Endodermal cell (in vitro differentiated cells): ENCODE measurements at regions not wholly inside any gene's neighbourhood (a gene's known extent, or its start where the extent isn't known, plus 50 kb on each side); places are given as distances from the start of the nearest gene placed in this dataset.

Experiments
- DNase-seq: peaks from one replicate; pipeline ENCODE4 v3.0.0-alpha.2; 2017
- H3K27ac ChIP-seq: 2 replicates; pipeline ENCODE4 v1.5.1; 2013; ENCODE audit warnings: mild to moderate bottlenecking, low read depth, low read length, moderate library complexity
- H3K27me3 ChIP-seq: 2 replicates; pipeline ENCODE4 v1.6.1; 2013; ENCODE audit warnings: mild to moderate bottlenecking, low read length, moderate library complexity; ENCODE audit not compliant: insufficient read depth, control insufficient read depth, poor library complexity, severe bottlenecking
- H3K36me3 ChIP-seq: 2 replicates; pipeline ENCODE4 v1.7.0; 2013; ENCODE audit warnings: mild to moderate bottlenecking, low read length, moderate library complexity; ENCODE audit not compliant: control insufficient read depth, insufficient read depth
- H3K4me1 ChIP-seq: one replicate; pipeline ENCODE4 v1.7.0; 2013; ENCODE audit warnings: low read length; ENCODE audit not compliant: control insufficient read depth, insufficient read depth
- H3K4me3 ChIP-seq: 2 replicates; pipeline ENCODE4 v1.5.1; 2013; ENCODE audit warnings: mild to moderate bottlenecking, low read length, moderate library complexity
- H3K9ac ChIP-seq: 2 replicates; pipeline ENCODE4 v1.6.1; 2013; ENCODE audit warnings: mild to moderate bottlenecking, low read length, moderate library complexity; ENCODE audit not compliant: poor library complexity, severe bottlenecking; ENCODE audit errors: extremely low read depth
- H3K9me3 ChIP-seq: 2 replicates; pipeline ENCODE4 v1.6.1; 2013; ENCODE audit warnings: mild to moderate bottlenecking, low read length, moderate library complexity; ENCODE audit not compliant: control insufficient read depth
- H3K27ac Mint-ChIP-seq: 2 replicates; pipeline ENCODE4 v1.8.0; 2020; ENCODE audit warnings: mixed read lengths
- H3K27me3 Mint-ChIP-seq: 2 replicates; pipeline ENCODE4 v1.8.0; 2021; ENCODE audit warnings: mild to moderate bottlenecking, mixed read lengths; ENCODE audit not compliant: insufficient read depth
- H3K36me3 Mint-ChIP-seq: 2 replicates; pipeline ENCODE4 v1.8.0; 2020; ENCODE audit warnings: low read depth, mixed read lengths
- H3K4me1 Mint-ChIP-seq: 2 replicates; pipeline ENCODE4 v1.8.0; 2020; ENCODE audit warnings: mixed read lengths
- H3K4me3 Mint-ChIP-seq: 2 replicates; pipeline ENCODE4 v1.8.0; 2020; ENCODE audit warnings: mild to moderate bottlenecking, moderate library complexity, mixed read lengths
- H3K9me3 Mint-ChIP-seq: 2 replicates; pipeline ENCODE4 v1.8.0; 2020; ENCODE audit warnings: mild to moderate bottlenecking, mixed read lengths
- CTCF ChIP-seq: fragments of 200-600 bp; sonication (generic); conservative IDR thresholded peaks from 2 replicates; pipeline ENCODE4 v1.5.0; 2021; ENCODE audit warnings: antibody characterized with exemption, mild to moderate bottlenecking
- WGBS, 2 experiments: methylation state at CpG; one replicate each; pipeline versions ENCODE4 v1.1.5 to v1.1.7; 2013; ENCODE audit warnings: missing lambda C conversion rate in 2 of 2, mixed read lengths in 1 of 2; ENCODE audit not compliant: insufficient coverage in 1 of 2, insufficient read length in 1 of 2; 5-methylcytosine and 5-hydroxymethylcytosine counted together

GRCh38 chr9:109962215-109962614, 182.2 kb downstream of the PALM2AKAP2 start:
- Histone ChIP-seq H3K9me3 (no peaks in the 10 kb centered on the region), H3K36me3 (no peaks in the 10 kb centered on the region), H3K4me1 (no peaks in the 10 kb centered on the region), H3K27ac (no peak overlapping the region), H3K9ac (no peak overlapping the region), H3K27me3 (no peaks in the 10 kb centered on the region), H3K4me3 (no peak overlapping the region)
- no peak for DNase-seq
- H3K4me1 Mint-ChIP-seq, result no peaks in the 10 kb centered on the region
- TF ChIP-seq CTCF, result no peak
- no peaks in the 10 kb centered on the region for H3K36me3 Mint-ChIP-seq
- H3K27ac Mint-ChIP-seq, result no peak overlapping the region
- no peaks in the 10 kb centered on the region for H3K27me3 Mint-ChIP-seq
- no peak overlapping the region for H3K4me3 Mint-ChIP-seq
- H3K9me3 Mint-ChIP-seq, result no peaks in the 10 kb centered on the region

- no peaks in the 10 kb centered on the region for H3K36me3 ChIP-seq
- Mint-ChIP-seq H3K27ac (no peak overlapping the region), H3K9me3 (no peaks in the 10 kb centered on the region), H3K4me3 (no peak overlapping the region), H3K36me3 (no peaks in the 10 kb centered on the region), H3K4me1 (no peaks in the 10 kb centered on the region), H3K27me3 (no peaks in the 10 kb centered on the region)
- no peak for DNase-seq
- no peak for TF ChIP-seq CTCF
- 89 to 100% methylated on average over 1 to 2 of the region's 2 CpGs for WGBS, 2 experiments
- H3K4me1 ChIP-seq, result no peaks in the 10 kb centered on the region
- H3K9me3 ChIP-seq, result no peaks in the 10 kb centered on the region
- no peak overlapping the region for H3K9ac ChIP-seq
- no peak overlapping the region for H3K4me3 ChIP-seq
- no peak overlapping the region for H3K27ac ChIP-seq
- no peaks in the 10 kb centered on the region for H3K27me3 ChIP-seq
These were observed 183.1 kb downstream of the PALM2AKAP2 start for GRCh38 chr9:109963079-109963478.

GRCh38 chr9:109966643-109967368, 186.8 kb downstream of the PALM2AKAP2 start:
- TF ChIP-seq CTCF, result no peak
- no peaks in the 10 kb centered on the region for H3K4me1 ChIP-seq
- Mint-ChIP-seq H3K36me3 (no peaks in the 10 kb centered on the region), H3K4me1 (no peaks in the 10 kb centered on the region), H3K27me3 (no peaks in the 10 kb centered on the region), H3K9me3 (no peaks in the 10 kb centered on the region), H3K4me3 (no peak overlapping the region), H3K27ac (no peak overlapping the region)
- H3K4me3 ChIP-seq, result no peak overlapping the region
- H3K36me3 ChIP-seq, result no peaks in the 10 kb centered on the region
- no peak for DNase-seq
- no peaks in the 10 kb centered on the region for H3K9me3 ChIP-seq
- H3K27ac ChIP-seq, result no peak overlapping the region
- H3K9ac ChIP-seq, result no peak overlapping the region
- 93 to 98% methylated on average over 8 to 13 of the region's 13 CpGs for WGBS, 2 experiments
- no peaks in the 10 kb centered on the region for H3K27me3 ChIP-seq
